Prostate gland (tissue), 2 donors: ENCODE measurements at regions not wholly inside any gene's neighbourhood (a gene's known extent, or its start where the extent isn't known, plus 50 kb on each side); places are given as distances from the start of the nearest gene placed in this dataset.

ENCODE experiments used
- POLR2A ChIP-seq: fragments of 450-650 bp; IDR thresholded peaks from one replicate; pipeline ENCODE4 v1.6.1; 2016; ENCODE audit warnings: antibody characterized with exemption, mild to moderate bottlenecking
- POLR2AphosphoS5 ChIP-seq: sonication (generic); formaldehyde crosslinking; IDR thresholded peaks from one replicate; pipeline ENCODE4 v1.6.1; 2017; ENCODE audit warnings: antibody characterized with exemption
- TF ChIP-seq, protein P1 (sequence below), 4 experiments: fragments of 200-600 bp in 2 of 4; fragments of 450-650 bp in 2 of 4; sonication (generic) in 2 of 4; IDR thresholded peaks; 1 replicate in 3 of 4; 2 replicates in 1 of 4; pipeline ENCODE4 v1.5.1; 2016 to 2019; ENCODE audit warnings: antibody characterized with exemption in 4 of 4, mild to moderate bottlenecking in 2 of 4, moderate library complexity in 2 of 4

DNA sequence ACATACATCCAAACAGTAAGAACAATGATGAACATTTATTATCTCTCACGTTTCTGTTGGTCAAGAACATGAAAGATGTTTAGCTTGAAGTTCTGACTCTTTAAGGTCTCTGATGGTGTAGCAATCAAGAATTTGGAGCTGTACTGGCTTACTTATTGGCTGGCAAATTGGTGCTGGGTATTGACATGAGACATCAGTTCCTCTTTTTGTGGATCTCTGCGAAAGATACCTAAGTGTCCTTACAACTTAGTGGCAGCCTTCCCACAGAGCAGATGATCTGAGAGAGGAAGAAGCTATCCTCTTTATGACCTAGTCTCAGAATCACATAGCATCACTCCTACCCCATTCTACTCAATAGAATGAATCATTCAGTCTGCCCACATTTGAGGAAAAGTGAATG is 309.8 kb upstream of the DCBLD2 start:
- TF ChIP-seq, protein P1, sequence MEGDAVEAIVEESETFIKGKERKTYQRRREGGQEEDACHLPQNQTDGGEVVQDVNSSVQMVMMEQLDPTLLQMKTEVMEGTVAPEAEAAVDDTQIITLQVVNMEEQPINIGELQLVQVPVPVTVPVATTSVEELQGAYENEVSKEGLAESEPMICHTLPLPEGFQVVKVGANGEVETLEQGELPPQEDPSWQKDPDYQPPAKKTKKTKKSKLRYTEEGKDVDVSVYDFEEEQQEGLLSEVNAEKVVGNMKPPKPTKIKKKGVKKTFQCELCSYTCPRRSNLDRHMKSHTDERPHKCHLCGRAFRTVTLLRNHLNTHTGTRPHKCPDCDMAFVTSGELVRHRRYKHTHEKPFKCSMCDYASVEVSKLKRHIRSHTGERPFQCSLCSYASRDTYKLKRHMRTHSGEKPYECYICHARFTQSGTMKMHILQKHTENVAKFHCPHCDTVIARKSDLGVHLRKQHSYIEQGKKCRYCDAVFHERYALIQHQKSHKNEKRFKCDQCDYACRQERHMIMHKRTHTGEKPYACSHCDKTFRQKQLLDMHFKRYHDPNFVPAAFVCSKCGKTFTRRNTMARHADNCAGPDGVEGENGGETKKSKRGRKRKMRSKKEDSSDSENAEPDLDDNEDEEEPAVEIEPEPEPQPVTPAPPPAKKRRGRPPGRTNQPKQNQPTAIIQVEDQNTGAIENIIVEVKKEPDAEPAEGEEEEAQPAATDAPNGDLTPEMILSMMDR (IDR thresholded peaks at IDR 0.05): no peak
- TF ChIP-seq POLR2A (no peak), POLR2AphosphoS5 (no peak)
